ENCODE measurements at regions not wholly inside any gene's neighbourhood (a gene's known extent, or its start where the extent isn't known, plus 50 kb on each side); places are given as distances from the start of the nearest gene placed in this dataset.
"Not testable (repeated sequence)": the region's sequence is repeated elsewhere in the genome, so short reads cannot be mapped to it uniquely, and the experiment has no call there.

- Mint-ChIP-seq H3K9me3 (no peaks in the 10 kb centered on the region), H3K4me1 (no peaks in the 10 kb centered on the region), H3K27ac (no peak overlapping the region), H3K36me3 (no peaks in the 10 kb centered on the region), H3K27me3 (no peaks in the 10 kb centered on the region), H3K4me3 (no peak overlapping the region)
- CTCF ChIA-PET: interaction anchor here (0.6 kb wide), 1 partner anchor 144 kb away, joined by 3 read pairs; no protein-coding TSS in a partner anchor
- no peak for DNase-seq
These were observed 84.5 kb upstream of the PLET1 start for GRCh38 chr11:112345166-112345565.

- H3K27ac Mint-ChIP-seq: no peak overlapping the region
- H3K9me3 Mint-ChIP-seq: no peaks in the 10 kb centered on the region
- CTCF ChIA-PET: no interaction called here
- no peaks in the 10 kb centered on the region for H3K36me3 Mint-ChIP-seq
- no peak overlapping the region for H3K4me3 Mint-ChIP-seq
- DNase-seq: no peak
- no peaks in the 10 kb centered on the region for H3K27me3 Mint-ChIP-seq
- no peaks in the 10 kb centered on the region for H3K4me1 Mint-ChIP-seq
These were observed 85.0 kb upstream of the PLET1 start for GRCh38 chr11:112345706-112346105.

GRCh38 chr11:112346586-112346985 is 85.9 kb upstream of the PLET1 start:
- Mint-ChIP-seq H3K27ac (no peak overlapping the region), H3K27me3 (no peaks in the 10 kb centered on the region), H3K4me3 (no peak overlapping the region), H3K36me3 (no peaks in the 10 kb centered on the region), H3K4me1 (no peaks in the 10 kb centered on the region), H3K9me3 (no peaks in the 10 kb centered on the region)
- CTCF ChIA-PET: no interaction called here
- DNase-seq: no peak

GRCh38 chr11:112348480-112349029 is 87.9 kb upstream of the PLET1 start:
- H3K4me1 Mint-ChIP-seq: no peaks in the 10 kb centered on the region
- no peaks in the 10 kb centered on the region for H3K9me3 Mint-ChIP-seq
- no peaks in the 10 kb centered on the region for H3K36me3 Mint-ChIP-seq
- no peak overlapping the region for H3K4me3 Mint-ChIP-seq
- H3K27me3 Mint-ChIP-seq: no peaks in the 10 kb centered on the region
- no peak overlapping the region for H3K27ac Mint-ChIP-seq
- CTCF ChIA-PET: no interaction called here
- no peak for DNase-seq

- H3K4me1 Mint-ChIP-seq, H3K36me3 Mint-ChIP-seq, H3K4me3 Mint-ChIP-seq, H3K27me3 Mint-ChIP-seq, H3K9me3 Mint-ChIP-seq, DNase-seq, H3K27ac Mint-ChIP-seq, CTCF ChIA-PET: not testable (repeated sequence)
These were observed 90.8 kb upstream of the PLET1 start for GRCh38 chr11:112351423-112351822.

- H3K4me3 Mint-ChIP-seq: no peak overlapping the region
- no peak for DNase-seq
- H3K9me3 Mint-ChIP-seq: no peaks in the 10 kb centered on the region
- peak overlapping the region; percentile 6 for H3K27ac Mint-ChIP-seq
- CTCF ChIA-PET: no interaction called here
- no peaks in the 10 kb centered on the region for H3K4me1 Mint-ChIP-seq
- no peaks in the 10 kb centered on the region for H3K36me3 Mint-ChIP-seq
- H3K27me3 Mint-ChIP-seq: no peaks in the 10 kb centered on the region
These were observed 92.2 kb upstream of the PLET1 start for GRCh38 chr11:112352907-112353306.

- DNase-seq: no peak
- Mint-ChIP-seq H3K4me1 (no peaks in the 10 kb centered on the region), H3K9me3 (no peaks in the 10 kb centered on the region), H3K27ac (no peak overlapping the region), H3K36me3 (no peaks in the 10 kb centered on the region), H3K4me3 (no peak overlapping the region), H3K27me3 (no peaks in the 10 kb centered on the region)
- CTCF ChIA-PET: no interaction called here
These were observed 93.7 kb upstream of the PLET1 start for GRCh38 chr11:112354364-112354763.

GRCh38 chr11:112355726-112356125 is 95.1 kb upstream of the PLET1 start:
- Mint-ChIP-seq H3K4me1 (no peaks in the 10 kb centered on the region), H3K36me3 (no peaks in the 10 kb centered on the region), H3K27me3 (no peaks in the 10 kb centered on the region), H3K9me3 (no peaks in the 10 kb centered on the region), H3K4me3 (no peak overlapping the region), H3K27ac (no peak overlapping the region)
- CTCF ChIA-PET: no interaction called here
- DNase-seq: no peak

GRCh38 chr11:112357488-112357887 is 96.8 kb upstream of the PLET1 start:
- H3K4me3 Mint-ChIP-seq: no peak overlapping the region
- DNase-seq: no peak
- H3K27ac Mint-ChIP-seq: no peak overlapping the region
- H3K27me3 Mint-ChIP-seq: no peaks in the 10 kb centered on the region
- no peaks in the 10 kb centered on the region for H3K9me3 Mint-ChIP-seq
- H3K36me3 Mint-ChIP-seq: no peaks in the 10 kb centered on the region
- CTCF ChIA-PET: no interaction called here
- no peaks in the 10 kb centered on the region for H3K4me1 Mint-ChIP-seq

GRCh38 chr11:112361396-112361795 is 100.7 kb upstream of the PLET1 start:
- H3K27ac Mint-ChIP-seq: no peak overlapping the region
- no peaks in the 10 kb centered on the region for H3K36me3 Mint-ChIP-seq
- H3K27me3 Mint-ChIP-seq: no peaks in the 10 kb centered on the region
- no peaks in the 10 kb centered on the region for H3K9me3 Mint-ChIP-seq
- H3K4me3 Mint-ChIP-seq: no peak overlapping the region
- H3K4me1 Mint-ChIP-seq: no peaks in the 10 kb centered on the region
- no peak for DNase-seq
- CTCF ChIA-PET: interaction anchor here (0.6 kb wide), 1 partner anchor 61 kb away, joined by 3 read pairs; no protein-coding TSS in a partner anchor

GRCh38 chr11:112363527-112363926 is 102.9 kb upstream of the PLET1 start:
- DNase-seq: no peak
- CTCF ChIA-PET: no interaction called here
- Mint-ChIP-seq H3K4me1 (no peaks in the 10 kb centered on the region), H3K27ac (no peak overlapping the region), H3K36me3 (no peaks in the 10 kb centered on the region), H3K9me3 (no peaks in the 10 kb centered on the region), H3K4me3 (no peak overlapping the region), H3K27me3 (no peaks in the 10 kb centered on the region)

- Mint-ChIP-seq H3K4me3 (no peak overlapping the region), H3K27ac (no peak overlapping the region), H3K36me3 (no peaks in the 10 kb centered on the region), H3K9me3 (no peaks in the 10 kb centered on the region), H3K27me3 (no peaks in the 10 kb centered on the region), H3K4me1 (no peaks in the 10 kb centered on the region)
- CTCF ChIA-PET: no interaction called here
- DNase-seq: no peak
These were observed 104.4 kb upstream of the PLET1 start for GRCh38 chr11:112364962-112365481.

- Mint-ChIP-seq H3K4me3 (no peak overlapping the region), H3K36me3 (no peaks in the 10 kb centered on the region), H3K9me3 (no peaks in the 10 kb centered on the region), H3K4me1 (no peaks in the 10 kb centered on the region), H3K27ac (no peak overlapping the region), H3K27me3 (peaks cover 2% of the 10 kb centered on the region)
- CTCF ChIA-PET: no interaction called here
- DNase-seq: no peak
These were observed 105.4 kb upstream of the PLET1 start for GRCh38 chr11:112366012-112366411.

- Mint-ChIP-seq H3K36me3 (no peaks in the 10 kb centered on the region), H3K9me3 (no peaks in the 10 kb centered on the region), H3K4me1 (no peaks in the 10 kb centered on the region), H3K27ac (no peak overlapping the region), H3K4me3 (no peak overlapping the region), H3K27me3 (peaks cover 4% of the 10 kb centered on the region)
- CTCF ChIA-PET: no interaction called here
- no peak for DNase-seq
These were observed 106.1 kb upstream of the PLET1 start for GRCh38 chr11:112366777-112367176.

GRCh38 chr11:112367461-112367860 is 106.8 kb upstream of the PLET1 start:
- no peak overlapping the region for H3K27ac Mint-ChIP-seq
- no peak for DNase-seq
- no peak overlapping the region for H3K4me3 Mint-ChIP-seq
- no peaks in the 10 kb centered on the region for H3K4me1 Mint-ChIP-seq
- no peaks in the 10 kb centered on the region for H3K36me3 Mint-ChIP-seq
- peaks cover 4% of the 10 kb centered on the region for H3K27me3 Mint-ChIP-seq
- peaks cover 2% of the 10 kb centered on the region for H3K9me3 Mint-ChIP-seq
- CTCF ChIA-PET: no interaction called here

- Mint-ChIP-seq H3K27ac (no peak overlapping the region), H3K27me3 (peaks cover 4% of the 10 kb centered on the region)
- CTCF ChIA-PET: no interaction called here
These were observed 107.2 kb upstream of the PLET1 start for GRCh38 chr11:112367895-112368294.

More at GRCh38 chr11:112367895-112368294, 107.2 kb upstream of the PLET1 start:
- Mint-ChIP-seq H3K4me3 (no peak overlapping the region), H3K36me3 (no peaks in the 10 kb centered on the region), H3K9me3 (peaks cover 2% of the 10 kb centered on the region), H3K4me1 (no peaks in the 10 kb centered on the region)
- DNase-seq: no peak

All from activated naive CD4-positive, alpha-beta T cell treated with anti-CD3 and anti-CD28 coated beads, Interleukin-2, amount 10 ng/mL, durations not matched to agents 7 days and 5 days (primary cell).